NCI-H774 (cell line): ENCODE measurements at regions not wholly inside any gene's neighbourhood (a gene's known extent, or its start where the extent isn't known, plus 50 kb on each side); places are given as distances from the start of the nearest gene placed in this dataset.
A peak's percentile ranks its signal among the peaks of the same experiment; 100 is the strongest.
"Not testable (repeated sequence)": the region's sequence is repeated elsewhere in the genome, so short reads cannot be mapped to it uniquely, and the experiment has no call there.

Experiments
- DNase-seq: peaks from one replicate; lab custom pipeline; 2025; lab: John Stamatoyannopoulos, UW

DNA sequence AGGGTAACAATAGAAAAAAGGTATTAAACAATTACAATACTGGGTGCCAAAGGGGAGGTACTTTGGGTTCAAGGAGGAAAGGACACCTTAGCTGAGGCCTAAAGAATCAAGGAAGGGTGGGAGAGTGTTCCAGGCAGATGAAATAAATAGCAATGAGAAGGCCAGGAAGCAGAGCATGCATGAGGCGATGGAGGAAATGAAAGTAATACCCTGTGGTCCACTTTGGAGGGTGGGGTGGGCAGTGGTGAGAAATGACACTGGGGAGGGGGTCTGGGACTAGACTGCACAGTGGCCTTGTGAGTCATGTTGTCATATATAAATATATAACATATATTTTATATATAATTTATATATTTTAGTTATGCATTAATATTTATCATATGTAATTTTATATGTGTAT, 55.9 kb downstream of the BHLHE40 start:
- no peak for DNase-seq

DNA sequence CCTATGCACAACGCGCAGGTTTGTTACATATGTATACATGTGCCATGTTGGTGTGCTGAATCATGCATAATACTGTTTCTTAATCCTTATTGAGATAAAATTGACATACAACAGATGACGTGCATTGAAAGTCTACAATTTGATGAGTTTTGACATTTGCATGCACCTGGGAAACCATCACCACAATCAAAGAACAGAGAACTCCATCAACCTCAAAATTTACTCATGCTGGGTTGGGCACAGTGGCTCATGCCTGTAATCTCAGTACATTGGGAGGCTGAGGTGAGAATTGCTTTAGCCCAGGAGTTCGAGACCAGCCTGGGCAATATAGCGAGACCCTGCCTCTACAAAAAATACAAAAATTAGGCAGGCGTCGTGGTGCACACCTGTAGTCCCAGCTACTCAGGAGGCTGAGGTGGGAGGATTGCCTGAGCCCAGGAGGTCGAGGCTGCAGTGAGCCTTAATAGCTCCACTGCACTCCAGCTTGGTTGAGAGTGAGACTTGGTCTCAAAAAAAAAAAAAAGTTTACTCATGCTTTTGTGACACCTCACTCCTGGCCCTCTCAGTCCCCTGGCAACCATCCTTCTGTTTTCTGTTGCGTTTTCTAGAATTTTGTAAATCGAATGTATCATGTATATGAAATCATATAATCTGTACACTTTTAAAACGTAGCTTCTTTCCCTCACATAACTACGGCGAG, 56.6 kb downstream of the BHLHE40 start:
- no peak for DNase-seq

DNA sequence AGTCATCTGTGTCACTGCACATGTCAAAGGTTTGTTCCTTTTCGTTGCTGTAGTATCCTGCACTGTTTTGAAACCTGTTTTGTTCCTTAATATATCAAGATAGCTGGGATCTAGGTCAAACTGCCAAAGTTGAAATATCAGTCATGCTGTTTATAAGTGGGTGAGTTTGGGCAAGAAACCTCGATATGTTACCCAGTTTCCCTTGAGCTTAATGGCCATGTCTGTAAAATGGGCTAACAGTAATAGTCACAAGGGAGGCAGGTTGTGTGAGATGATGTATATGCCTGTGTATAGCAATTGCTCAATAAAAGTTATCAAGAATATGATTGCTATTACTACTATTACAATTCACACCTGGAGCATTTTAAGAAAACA, 57.1 kb downstream of the BHLHE40 start:
- DNase-seq, result no peak

DNA sequence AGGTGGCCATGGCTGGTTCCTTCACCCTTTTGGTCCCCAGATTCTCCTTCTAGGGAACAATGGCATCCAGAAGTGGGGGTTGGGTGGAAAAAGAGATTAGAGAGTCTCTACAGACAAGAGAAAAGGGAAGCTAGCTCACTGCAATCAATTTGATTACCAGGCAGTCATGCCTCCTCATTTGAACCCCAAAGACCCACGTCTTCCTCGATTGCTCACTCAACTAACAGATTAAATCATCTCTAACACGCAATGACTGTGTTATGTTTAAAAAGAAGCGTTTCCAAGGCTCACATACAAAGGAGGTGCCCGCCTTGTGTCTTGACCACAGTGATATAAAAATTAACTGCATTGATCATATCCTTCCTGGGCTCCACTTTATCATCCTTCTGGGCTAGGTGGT, 57.6 kb downstream of the BHLHE40 start:
- DNase-seq, result no peak

DNA sequence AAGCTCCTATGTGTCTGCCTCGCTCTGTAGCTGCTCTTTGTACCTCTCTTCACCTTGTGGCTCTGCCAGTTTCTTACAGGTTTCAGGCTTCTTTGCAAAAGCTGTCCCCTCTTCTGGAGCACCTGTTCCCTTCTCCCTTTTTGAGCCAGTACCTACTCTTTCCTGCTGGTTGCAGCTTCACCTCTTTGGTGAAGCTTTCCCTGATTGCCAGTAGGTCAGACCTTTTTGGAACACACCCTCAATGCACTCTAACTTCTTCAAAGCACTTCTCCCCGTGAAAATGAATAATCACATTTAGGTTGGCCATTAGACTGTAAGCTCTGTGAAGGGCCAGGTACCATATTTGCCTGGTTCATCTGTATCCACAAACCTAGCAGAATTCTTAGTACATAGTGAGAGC, 60.3 kb downstream of the BHLHE40 start:
- no peak for DNase-seq

DNA sequence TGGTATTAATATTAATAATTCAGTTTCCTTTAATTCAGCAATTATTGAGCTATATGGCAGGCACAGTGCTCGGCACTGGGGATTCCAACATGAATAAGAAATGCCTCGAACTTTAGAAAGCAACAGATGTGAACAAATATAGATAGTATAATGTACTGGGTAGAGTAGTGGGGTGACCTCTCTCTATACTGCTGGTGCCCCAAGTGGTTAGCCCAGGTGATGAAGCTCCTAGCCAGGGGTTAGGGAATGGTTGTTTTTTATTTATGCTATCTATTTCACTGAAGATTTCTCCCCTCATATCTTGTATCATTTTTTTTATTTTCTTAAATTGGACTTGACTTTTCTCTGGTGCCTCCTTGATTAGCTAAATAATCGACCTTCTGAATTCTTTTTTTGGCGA, 62.1 kb downstream of the BHLHE40 start:
- DNase-seq, result no peak

DNA sequence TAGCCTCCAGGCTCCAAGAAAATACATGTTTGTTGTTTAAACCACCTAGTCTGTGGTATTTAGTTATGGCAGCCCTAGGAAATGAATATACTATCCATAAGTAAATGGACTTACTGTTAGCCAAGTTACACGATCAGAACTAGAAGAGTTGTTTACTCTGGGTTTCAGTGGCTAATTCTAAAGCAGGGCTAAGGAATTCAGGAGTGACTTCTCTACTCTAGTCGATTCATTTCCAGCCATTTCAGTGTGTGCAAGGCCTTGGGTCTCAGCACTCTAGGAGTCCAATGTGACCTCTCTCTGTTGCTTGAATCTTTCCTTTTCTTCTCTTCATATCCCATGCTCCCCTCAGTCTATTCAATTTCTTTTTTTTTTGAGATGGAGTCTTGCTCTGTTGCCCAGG, 66.7 kb downstream of the BHLHE40 start:
- DNase-seq, result no peak

DNA sequence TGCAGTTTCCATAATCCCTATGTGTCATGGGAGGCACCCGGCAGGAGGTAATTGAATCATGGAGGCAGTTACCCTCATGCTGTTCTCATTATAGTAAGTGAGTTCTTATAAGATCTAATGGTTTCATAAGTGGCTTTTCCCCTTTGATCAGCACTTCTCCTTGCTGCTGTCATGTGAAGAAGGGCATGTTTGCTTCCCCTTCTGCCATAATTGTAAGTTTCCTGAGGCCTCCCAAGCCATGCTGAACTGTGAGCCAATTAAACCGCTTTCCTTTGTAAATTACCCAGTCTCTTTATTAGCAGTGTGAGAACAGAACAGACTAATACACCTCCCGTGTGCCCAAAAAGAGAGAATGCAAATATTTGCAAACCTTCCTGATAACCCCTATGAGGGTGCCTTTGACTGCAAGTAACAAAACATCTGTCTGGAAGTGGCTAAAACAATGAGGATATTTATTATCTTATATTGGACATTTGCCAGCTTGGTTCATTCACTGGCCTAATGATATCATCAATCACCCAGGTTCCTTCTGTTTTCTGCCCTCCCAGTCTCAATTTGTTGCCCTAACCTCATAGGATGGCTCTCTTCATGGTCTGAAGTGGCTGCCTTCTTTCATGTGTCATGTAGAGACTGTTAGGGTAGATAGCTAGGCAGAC, 68.7 kb downstream of the BHLHE40 start:
- DNase-seq, result peak; percentile 85

DNA sequence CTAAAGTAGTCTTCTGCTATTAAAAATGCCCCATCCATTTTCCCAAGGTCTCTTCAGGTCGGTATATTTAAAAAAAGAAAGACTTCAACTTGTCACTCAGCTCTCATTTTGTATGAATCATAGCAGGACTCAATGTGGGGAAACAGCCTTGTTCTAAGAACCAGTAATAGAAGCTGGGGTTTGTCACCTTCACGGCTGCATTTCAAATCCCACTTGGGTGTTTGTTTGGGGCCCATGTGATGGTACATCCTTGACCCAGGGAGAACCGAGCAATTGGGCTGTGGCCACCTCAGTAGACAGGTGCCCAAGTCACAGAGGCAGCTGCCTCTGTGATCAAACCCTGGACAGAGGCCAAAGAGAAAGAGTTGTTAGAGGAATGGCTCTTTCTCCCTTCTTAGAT, 70.3 kb upstream of the ARL8B start:
- DNase-seq, result peak; percentile 35

DNA sequence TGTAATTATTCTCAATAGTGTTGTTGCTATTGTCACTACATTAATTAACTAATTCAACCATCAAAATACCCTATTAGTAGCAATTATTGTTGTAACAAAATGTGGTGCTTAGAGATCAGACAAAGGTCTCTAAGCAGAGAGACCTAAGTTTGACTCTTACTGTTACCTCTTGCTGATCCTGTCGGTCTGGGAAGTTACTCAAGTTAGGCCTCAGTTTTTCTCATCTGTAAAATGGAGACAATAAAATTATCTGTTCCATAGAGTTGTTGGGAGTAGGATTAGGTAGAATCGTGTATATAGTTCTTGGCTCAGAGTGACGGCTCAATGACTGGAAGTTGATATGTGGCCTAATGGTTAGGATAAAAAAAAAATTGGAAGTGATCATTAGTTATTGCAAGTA, 69.8 kb upstream of the ARL8B start:
- DNase-seq, result no peak

DNA sequence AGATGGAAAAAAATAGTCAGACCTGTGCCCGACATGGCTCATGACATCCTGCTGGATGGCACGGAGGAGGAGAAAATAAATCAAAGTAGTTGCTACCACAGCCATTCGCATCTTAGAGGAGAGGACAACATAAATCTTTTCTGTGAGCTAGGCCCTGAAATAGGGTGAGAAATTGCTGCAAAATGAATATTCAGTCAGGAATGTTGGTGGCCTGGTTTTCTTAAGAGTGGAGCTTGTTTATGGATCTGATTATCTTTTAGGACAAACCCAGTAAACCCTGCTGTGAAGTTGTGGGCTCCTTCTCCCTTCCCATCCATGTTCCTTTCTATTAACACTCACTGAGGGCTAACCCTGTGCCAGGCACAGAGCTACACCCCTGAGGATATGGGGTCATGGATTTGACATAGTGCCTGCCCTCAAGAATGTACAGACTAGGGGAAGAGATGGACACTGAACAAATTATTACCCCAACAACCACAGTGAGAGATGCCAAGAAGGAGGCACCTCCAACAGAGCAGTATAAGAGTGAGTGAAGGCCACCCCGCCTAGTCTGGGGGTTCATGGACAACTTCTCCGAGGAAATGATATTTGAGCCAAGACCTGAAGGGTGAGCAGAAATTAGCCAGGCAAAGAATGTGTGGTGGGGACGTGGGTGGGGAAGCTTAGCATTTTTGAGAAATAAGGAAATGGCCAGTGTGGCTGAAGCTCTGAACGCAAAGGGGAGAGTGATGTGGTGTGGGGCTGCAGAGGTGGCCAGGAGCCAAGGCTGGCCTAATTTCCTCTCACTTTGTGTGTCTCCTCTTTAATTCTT, 68.9 kb upstream of the ARL8B start:
- DNase-seq, result no peak

DNA sequence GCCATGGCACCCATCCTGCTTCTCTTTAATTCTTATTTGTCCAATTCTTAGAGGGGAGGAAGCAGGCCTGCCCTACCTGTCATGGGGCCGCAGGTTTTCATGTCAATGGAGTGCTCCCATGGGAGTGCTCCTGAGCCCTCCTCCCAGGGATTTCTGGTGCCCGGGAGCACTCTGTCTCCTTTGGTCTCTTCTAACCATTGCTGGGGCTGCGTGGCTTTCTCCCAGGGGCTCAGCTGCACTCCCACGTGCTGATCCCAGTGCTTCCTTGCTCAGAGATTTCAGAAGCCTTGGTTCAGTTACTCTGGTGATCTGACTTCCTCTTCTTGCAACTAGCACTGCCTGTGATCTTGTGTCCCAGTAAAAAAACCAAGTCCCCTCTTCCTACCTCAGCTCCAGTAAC, 68.0 kb upstream of the ARL8B start:
- DNase-seq, result no peak

DNA sequence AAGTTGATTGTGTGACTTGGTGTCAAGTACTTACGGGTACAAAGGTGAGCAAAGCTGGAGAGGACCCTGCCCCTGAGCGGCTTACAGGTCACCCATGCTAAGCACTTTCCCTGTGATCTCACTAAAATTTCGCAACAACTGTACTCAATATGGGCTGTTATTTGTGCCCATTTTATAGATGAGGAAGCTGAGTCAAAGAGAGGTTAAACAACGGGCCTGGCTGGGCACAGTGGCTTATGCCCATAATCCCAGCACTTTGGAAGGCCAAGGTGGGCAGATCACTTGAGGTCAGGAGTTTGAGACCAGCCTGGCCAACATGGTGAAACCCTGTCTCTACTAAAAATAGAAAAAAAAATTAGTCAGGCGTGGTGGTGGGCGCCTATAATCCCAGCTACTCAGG, 67.5 kb upstream of the ARL8B start:
- not testable (repeated sequence) for DNase-seq

DNA sequence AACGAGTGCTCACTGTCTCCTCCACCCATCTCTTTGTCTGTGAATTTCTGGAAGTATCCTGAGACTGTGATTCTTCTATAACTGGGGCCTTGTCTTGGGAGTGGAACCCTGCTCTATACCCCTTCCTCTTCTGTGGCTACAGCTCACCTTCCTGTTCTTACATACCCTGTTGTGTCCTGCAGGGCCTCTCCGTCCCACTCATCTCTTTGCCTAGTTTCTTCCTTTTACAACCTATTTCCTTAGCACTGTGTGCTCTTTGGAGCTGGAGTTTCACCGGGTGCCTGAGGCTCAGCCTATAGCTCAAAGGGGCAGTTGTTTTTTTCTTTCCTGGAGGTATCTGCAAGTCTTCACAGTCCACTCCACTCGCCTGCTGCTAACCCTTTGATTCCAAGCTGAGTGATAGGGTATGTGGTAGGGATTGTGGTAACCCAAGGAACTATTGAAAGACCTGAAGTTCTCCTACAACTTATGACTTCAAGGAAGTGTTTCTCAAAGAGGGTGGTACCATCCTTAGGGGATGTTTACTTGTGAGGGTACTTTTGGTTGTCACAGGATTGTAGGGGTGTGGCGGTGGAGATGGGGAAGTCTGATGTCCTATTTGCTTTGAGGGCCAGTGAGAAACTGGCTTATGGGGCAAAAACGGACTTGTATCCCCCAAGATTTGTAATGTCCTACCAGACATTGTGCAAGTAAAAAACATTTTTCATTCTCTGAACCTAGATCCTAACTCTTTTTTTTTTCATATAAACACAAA, 66.6 kb upstream of the ARL8B start:
- no peak for DNase-seq

DNA sequence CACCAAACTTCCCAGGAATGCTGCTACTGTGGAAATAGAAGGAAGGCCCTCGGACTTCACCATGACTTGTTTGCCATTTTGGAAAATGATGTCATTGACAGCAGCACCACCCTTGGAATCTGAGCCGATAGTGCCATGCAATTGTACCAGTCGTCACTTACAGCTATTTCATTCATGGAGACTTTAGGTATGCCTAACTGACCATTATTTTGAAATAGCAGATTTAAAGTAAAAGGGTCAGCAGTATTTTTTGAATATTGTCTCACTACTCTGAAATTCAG, 66.0 kb upstream of the ARL8B start:
- no peak for DNase-seq

DNA sequence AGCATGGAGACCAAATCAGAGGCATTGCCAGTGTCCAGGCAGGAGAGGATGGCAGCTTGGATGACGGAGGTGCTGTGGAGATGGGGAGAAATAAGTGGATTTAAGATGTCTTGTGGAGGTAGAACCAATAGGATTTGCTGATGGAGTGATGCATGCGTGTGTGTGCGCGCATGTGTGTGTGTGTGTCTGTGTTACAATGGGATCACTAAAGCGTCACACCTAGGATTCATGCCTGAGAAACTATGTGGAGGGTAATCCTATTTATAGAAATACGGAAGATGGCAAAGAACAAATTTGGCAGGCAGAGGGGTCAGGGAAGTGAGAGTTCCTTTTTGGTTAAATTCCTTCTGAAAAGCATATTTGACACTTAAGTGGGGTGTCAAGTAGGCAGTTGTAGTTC, 64.8 kb upstream of the ARL8B start:
- DNase-seq, result no peak

DNA sequence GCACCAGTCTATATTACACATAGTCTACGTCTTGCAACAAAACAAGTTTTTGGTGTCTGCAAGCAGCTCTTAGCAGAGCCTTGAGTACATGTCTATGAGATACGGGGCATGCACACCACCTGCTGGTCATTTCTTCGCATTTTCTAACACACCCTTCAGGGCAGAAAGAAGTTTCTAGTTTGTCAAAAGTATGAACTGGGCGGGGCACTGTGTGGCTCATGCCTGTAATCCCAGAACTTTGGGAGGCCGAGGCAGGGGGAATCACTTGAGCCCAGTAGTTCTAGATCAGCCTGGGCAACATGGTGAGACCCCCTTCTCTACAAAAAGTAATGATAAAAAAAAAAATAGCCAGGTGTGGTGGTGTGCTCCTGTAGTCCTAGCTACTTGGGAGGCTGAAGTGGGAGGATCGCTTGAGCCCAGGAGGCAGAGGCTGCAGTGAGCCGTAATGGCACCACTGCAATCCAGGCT, 64.2 kb upstream of the ARL8B start:
- DNase-seq, result no peak

DNA sequence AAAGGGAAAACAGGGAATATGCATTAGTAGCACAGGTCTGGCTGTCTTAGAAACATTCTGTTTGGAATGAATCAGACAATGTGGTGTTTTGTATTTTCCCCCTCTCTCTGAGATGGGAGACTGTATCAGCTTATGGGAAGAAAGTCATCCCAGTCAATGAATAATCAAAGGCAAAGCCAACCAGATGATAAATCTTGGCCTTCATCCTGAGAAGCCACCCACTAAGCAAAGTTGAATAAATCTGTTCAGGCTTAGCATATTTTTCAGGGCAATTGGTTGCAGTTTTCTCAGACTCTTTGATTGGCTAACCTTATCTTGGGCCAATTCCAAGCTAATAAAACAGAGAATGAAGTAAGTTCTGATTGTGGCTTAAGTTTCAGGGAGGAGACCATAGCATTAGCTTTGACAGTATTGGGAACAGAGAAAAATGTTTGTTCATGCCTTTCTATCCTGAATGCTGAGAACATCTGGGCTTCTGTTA, 63.6 kb upstream of the ARL8B start:
- DNase-seq, result no peak

DNA sequence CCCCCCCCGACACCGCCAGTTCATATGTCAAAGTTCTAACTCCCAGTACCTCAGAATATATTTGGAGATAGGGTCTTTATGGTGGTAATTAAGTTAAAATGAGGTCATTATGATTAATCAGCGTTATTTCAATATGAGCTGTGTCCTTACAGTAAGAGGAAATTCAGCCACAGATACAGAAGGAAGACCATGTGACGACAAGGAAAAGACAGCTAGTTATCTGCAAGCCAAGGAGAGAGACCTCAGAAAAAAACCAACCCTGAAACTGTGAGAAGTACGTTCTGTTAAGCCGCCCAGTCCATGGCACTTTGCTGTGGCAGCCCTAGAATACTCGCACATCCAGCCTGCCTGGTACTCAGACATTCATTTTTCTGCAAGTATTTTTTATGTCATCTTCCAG, 62.3 kb upstream of the ARL8B start:
- DNase-seq, result no peak

DNA sequence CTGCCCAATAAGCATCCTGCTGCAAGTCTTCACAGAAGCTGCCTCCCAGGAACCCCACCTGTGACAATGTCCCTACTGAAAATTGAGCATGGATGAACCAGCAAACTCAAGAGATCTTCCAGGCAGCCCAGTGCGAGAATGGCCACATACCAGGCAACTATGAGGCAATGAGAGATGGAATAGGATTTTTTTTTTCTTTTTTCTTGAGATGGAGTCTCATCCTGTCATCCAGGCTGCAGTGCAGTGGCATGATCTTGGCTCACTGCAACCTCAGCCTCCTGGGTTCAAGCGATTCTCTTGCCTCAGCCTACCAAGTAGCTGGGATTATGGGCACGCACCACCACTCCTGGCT, 60.9 kb upstream of the ARL8B start:
- no peak for DNase-seq

DNA sequence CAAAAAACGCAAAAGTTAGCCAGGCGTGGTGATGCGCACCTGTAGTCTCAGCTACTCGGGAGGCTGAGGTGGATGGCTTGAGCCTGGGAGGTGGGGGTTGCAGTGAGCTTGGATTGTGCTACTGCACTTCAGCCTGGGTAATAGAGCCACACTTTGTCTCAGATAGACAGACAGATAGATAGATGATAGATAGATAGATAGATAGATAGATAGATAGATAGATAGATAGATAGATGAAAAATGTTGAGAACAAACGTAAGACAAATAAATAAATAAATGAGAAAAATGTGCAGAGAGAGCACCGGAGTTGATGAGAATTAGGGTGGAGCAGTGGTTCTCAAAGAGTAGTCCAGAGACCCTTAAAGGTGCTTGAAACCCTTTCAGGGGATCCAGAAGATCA, 58.4 kb upstream of the ARL8B start:
- no peak for DNase-seq

DNA sequence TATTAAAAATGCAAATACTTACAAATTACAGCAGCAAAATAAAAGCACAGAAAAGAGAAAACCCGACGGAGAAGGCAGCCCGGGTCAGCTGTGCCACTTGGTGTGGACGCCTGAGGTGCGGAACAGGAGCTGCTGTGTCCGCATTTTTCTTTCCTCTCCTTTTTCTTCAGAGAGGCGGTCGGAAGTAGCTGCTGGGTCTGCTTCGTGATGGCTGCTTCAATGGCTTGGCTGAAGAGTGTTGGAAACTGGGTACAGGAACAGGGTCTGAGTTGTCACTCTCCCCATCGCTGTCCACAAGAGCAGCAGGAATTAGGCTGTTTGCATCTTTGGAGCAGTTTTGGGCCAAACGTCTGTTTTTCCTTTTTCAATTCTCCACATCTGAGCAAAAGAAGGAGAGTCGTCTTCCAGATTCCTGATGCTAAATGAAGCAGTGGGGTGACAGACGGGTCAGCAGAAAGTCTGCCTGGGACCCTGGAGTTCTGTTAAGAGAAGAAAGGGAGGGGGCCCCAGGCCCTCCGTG, 53.5 kb upstream of the ARL8B start:
- no peak for DNase-seq
